ENCODE measurements at regions not wholly inside any gene's neighbourhood (a gene's known extent, or its start where the extent isn't known, plus 50 kb on each side); places are given as distances from the start of the nearest gene placed in this dataset.
A peak's percentile ranks its signal among the peaks of the same experiment; 100 is the strongest.

DNA sequence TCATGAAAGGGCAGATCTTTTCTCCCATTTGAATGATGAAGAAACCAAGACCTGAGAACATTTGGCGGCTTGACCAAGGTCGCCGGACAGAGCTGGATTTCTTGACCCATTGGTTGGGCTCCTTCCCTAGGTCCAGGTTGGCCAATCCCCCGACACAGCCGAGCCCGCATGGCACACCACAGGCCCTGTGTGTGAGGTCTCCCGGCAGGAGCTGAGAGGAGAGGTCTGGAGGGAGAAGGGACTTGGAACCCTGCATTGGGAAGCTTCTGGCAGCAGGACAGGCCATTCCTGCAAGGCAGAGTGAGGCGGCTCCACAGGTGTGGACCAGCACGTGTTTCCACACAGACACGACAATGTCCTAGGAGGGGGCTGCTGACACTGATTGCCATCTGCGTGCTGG lies 98.6 kb upstream of the THY1 start:
- DNase-seq (ENCODE audit: low read depth in 2 of 2): no peak

DNA sequence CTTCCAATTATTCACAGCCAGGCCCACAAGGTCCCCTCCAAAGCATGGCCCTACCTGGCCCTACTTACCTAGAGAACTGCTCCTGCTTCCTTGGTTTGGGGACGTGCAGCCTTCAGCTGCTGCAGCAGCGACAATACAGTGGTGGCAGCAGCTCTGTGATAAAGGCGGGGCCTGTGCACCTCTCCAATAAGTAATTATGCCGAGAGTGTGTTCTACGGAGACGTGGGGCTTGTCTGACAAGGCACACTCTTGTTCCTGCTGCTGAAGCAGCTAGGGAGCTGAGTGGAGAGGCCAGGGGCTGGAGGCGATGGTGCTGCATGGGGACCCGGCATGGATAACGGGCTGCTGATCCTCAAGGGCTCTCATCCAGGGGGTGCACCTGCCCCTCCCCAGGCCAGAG lies 98.0 kb upstream of the THY1 start:
- no peak for DNase-seq (ENCODE audit: low read depth in 2 of 2)

- DNase-seq (ENCODE audit: low read depth in 2 of 2): no peak
These were observed 97.4 kb upstream of the THY1 start for GRCh38 chr11:119520400-119520799.

DNA sequence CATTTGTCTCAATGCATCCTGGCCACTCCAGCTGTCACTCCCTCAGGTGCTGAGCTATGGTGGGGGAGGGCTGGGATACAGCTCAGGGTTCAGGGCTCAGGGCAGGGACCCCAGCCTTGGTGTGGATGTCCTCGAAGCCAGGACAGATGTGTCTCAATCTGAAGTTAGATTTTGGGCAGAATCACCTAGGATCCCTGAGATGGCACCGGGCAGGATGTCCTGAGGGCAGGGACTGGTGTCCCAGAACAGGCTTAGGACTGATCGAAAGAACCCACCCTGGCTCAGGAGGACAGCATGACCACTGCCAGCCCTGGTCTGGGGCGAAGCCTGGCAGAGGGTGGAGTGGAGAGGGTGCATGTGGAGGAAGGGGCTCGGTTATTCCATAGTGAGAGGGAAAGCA lies 96.8 kb upstream of the THY1 start:
- DNase-seq (ENCODE audit: low read depth in 2 of 2): no peak

- peak in 1 of 2 donors; percentile 3 for DNase-seq (ENCODE audit: low read depth in 2 of 2)
These were observed 96.1 kb upstream of the THY1 start for GRCh38 chr11:119518746-119519730.

GRCh38 chr11:119515771-119516400 lies 92.9 kb upstream of the THY1 start:
- DNase-seq (ENCODE audit: low read depth in 2 of 2): no peak

DNA sequence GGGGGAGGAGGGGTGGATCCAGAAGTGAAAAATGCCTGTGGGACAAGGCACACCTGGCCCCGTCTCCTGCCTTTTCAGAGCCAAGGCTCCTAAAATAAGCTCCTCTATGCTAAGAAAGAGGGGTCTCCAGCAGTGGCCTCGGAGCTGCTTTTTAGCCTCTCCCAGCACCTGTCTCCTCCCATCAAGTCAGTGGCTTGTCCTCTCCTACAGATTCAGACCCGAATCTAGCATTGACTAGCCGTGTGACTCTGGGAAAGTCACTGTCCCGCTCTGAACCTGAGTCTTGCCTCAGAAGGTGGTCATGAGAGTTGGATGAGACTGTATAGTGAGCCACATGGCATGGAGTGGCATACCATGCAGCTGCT lies 90.8 kb upstream of the THY1 start:
- DNase-seq (ENCODE audit: low read depth in 2 of 2): no peak

DNA sequence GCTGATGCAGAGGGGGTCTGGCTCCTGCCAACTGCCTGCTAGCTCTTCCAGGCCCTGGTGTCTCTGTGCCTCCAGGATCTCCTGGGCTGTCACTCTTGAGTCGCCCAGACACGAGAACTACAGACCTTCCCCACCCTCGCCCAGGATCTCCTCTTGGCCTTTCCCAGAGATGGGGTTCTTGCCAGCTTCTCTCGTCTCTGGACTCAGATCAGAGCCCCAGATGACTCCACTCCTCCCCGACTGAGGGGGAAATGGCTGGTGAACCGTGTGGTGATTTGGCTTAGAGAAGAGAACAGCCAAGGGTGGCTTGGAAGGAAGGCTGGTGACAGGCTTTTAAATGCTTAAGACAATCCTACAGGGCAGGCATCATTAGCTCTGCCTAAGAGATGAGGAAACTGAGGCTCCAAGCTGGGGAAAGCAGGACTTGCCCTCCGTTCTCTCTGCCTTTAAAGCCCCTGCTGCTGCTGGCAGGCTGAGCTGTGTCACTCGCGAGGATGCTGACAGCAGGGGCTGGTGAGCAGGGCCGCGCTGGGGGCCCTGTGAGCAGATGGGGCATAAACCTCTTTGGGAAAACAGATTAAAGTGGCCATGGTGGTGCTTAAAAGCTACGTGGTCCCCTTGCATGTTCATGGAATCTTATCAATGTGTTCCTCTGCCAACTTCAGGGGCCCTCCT lies 90.3 kb upstream of the THY1 start:
- DNase-seq (ENCODE audit: low read depth in 2 of 2): no peak

DNA sequence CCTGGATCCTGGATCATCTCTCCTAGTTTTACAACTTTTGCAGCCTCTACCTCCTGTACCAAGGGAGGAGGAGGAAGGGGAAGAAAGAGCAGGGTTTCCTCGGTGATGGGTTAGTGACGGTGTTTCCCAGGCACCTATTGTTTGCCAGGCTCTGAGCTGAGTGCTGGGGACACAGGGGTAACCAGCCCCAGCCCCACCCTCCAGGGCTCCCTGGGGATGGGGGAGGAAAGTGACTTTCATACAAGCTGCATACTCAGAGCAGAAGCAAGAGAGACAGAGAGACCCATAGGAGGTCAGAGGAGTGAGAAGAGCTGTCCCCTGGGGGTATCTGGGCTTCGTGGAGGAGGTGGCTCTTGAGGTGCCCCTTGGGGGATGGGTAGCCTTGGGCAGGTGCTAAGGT lies 89.4 kb upstream of the THY1 start:
- DNase-seq (ENCODE audit: low read depth in 2 of 2): no peak

- DNase-seq (ENCODE audit: low read depth in 2 of 2): no peak
These were observed 88.8 kb upstream of the THY1 start for GRCh38 chr11:119511614-119512306.

DNA sequence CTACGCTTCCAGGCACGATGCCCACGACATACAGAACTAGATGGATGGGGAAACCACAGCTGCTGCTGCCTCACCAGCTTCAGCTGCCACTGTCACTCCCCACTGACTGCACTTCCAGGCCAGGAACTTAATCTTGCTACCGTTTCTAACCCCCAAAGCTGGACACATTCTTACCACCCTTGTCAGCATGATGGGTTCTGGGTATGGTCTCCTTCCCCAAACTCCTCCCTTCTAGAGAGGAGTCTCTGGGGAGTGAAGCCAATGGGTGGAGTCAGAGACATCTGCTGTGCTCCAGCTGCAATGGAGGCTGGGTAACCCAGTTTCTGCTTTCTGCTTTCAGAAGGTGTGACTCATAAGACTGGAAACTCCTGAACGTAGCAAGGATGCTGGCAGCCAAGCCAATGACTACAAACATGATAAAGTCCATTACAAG lies 87.0 kb upstream of the THY1 start:
- DNase-seq (ENCODE audit: low read depth in 2 of 2): no peak

GRCh38 chr11:119509282-119509841 lies 86.4 kb upstream of the THY1 start:
- DNase-seq (ENCODE audit: low read depth in 2 of 2): no peak

- DNase-seq (ENCODE audit: low read depth in 2 of 2): no peak
These were observed 83.5 kb upstream of the THY1 start for GRCh38 chr11:119506436-119506835.

- no peak for DNase-seq (ENCODE audit: low read depth in 2 of 2)
These were observed 82.9 kb upstream of the THY1 start for GRCh38 chr11:119505861-119506260.

- DNase-seq (ENCODE audit: low read depth in 2 of 2): no peak
These were observed 82.1 kb upstream of the THY1 start for GRCh38 chr11:119505071-119505470.

- no peak for DNase-seq (ENCODE audit: low read depth in 2 of 2)
These were observed 81.4 kb upstream of the THY1 start for GRCh38 chr11:119504371-119504770.

- no peak for DNase-seq (ENCODE audit: low read depth in 2 of 2)
These were observed 78.9 kb upstream of the THY1 start for GRCh38 chr11:119501777-119502405.

GRCh38 chr11:119497717-119498116 lies 74.7 kb upstream of the THY1 start:
- DNase-seq (ENCODE audit: low read depth in 2 of 2): no peak

GRCh38 chr11:119496997-119497396 lies 74.0 kb upstream of the THY1 start:
- no peak for DNase-seq (ENCODE audit: low read depth in 2 of 2)

GRCh38 chr11:119496469-119496868 lies 73.5 kb upstream of the THY1 start:
- DNase-seq (ENCODE audit: low read depth in 2 of 2): no peak

- DNase-seq (ENCODE audit: low read depth in 2 of 2): no peak
These were observed 70.7 kb upstream of the THY1 start for GRCh38 chr11:119493712-119494111.
